GM19328 (cell line): ENCODE measurements at regions not wholly inside any gene's neighbourhood (a gene's known extent, or its start where the extent isn't known, plus 50 kb on each side); places are given as distances from the start of the nearest gene placed in this dataset.

Source experiments
- ATAC-seq: cut with Tn5 transposase; IDR thresholded peaks from one replicate; pipeline ENCODE4 v1.9.1; 2021; ENCODE audit warnings: mild to moderate bottlenecking, moderate library complexity; ENCODE audit not compliant: unreplicated experiment

DNA sequence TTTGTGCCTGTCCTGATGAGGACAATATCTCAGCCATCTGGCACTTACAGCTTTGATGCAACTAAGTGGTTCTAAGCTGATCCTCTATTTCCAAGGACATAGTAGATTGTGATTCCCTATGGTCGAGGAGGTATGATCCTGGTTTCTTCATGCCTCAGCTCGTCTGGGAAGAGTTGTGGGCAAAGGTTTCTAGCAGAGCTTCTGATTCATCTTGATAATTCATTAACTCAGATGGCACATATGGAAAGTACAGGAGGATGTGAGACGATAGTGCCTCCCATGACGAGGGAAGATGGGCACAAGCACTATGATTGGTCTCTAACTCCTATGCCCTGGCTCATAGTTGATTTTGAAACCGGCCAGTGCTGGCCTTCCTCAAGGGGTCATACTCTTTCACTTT, 334.2 kb upstream of the SEMA6D start:
- no peak for ATAC-seq

- no peak for ATAC-seq
Measured at GRCh38 chr15:47383801-47384200, 333.5 kb upstream of the SEMA6D start.

DNA sequence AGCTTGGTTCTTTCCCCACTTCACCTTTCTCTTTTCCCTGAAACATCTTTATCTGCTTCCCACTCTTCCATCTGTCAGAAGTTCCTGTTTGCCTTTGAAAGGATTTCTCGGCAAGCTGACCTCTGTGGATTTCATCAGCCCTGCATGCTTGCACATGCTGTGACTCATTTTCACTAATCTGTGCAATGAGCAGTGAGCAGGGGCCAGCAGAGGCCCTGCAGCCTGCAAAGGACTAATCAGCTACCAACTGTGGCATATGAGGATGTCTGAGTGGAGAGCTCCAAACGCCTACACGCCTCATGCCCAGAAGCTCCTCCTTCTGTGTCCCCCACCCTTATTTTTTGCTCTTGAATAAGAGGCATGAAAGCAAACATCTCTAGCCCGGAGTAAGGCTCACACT, 333.0 kb upstream of the SEMA6D start:
- no peak for ATAC-seq

- no peak for ATAC-seq
Measured at GRCh38 chr15:47384776-47385175, 332.5 kb upstream of the SEMA6D start.

DNA sequence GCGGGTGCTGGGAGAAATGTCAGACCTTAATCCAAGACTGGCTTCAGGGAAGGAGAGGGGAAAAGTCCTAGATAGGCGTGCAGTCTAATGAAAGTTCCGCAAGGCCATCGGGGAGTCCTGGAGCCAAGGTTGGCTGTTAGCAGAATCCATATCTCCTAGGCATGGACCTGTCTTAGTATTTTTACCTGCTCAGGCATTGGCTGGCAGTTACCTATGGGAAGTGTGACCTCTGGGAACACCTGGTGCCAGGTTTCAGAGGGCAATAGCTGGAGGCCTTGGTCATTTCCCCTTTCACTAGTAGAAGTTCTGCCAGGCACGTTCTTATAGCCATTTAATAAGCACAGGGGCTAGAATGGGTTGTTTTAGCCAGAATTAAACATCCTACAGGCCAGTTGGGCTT, 330.8 kb upstream of the SEMA6D start:
- ATAC-seq = no peak

DNA sequence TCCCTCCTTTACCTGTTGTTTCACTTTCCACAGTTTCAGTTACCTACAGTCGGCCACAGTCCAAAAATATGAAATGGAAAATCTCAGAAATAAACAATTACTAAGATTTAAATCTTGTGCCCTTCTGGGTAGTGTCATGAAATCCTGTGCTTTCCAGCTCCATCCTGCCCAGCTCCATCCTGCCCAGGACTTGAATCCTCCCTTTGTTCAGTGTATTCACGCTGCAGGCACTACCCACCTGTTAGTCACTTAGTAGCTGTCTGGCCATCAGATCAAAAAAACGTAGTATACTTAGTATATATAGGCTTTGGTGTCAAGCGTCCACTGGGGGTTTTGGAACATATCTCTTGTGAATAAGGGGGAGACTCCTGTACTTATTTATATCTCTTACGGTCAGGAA, 329.0 kb upstream of the SEMA6D start:
- ATAC-seq = no peak

- no peak for ATAC-seq
Measured at GRCh38 chr15:47390208-47390765, 327.0 kb upstream of the SEMA6D start.

GRCh38 chr15:47394286-47394809, 323.0 kb upstream of the SEMA6D start:
- ATAC-seq = no peak

- ATAC-seq = no peak
Measured at GRCh38 chr15:47395076-47395475, 322.2 kb upstream of the SEMA6D start.

- ATAC-seq = no peak
Measured at GRCh38 chr15:47397655-47398054, 319.6 kb upstream of the SEMA6D start.

- no peak for ATAC-seq
Measured at GRCh38 chr15:47398132-47398531, 319.2 kb upstream of the SEMA6D start.

DNA sequence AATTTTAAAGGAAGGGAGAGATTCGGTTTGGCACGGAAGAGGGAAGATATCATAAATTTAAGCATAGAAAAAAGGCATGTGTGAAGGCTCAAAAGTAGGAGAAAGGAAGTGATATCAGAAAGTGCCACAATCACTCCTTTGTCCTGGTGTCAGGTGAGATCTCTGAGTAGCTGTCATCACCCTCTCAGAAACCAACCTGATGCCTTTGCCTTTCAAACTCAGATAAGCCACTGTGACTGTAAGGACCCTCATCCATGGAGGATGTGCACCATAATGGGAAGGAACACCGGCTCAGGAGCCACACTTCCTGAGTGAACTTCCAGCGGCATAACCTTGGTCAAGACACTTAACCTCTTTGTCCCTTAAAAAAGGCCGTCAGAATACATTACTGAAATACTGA, 318.7 kb upstream of the SEMA6D start:
- ATAC-seq = no peak

- no peak for ATAC-seq
Measured at GRCh38 chr15:47399100-47399499, 318.2 kb upstream of the SEMA6D start.

- ATAC-seq = no peak
Measured at GRCh38 chr15:47400603-47401002, 316.7 kb upstream of the SEMA6D start.

DNA sequence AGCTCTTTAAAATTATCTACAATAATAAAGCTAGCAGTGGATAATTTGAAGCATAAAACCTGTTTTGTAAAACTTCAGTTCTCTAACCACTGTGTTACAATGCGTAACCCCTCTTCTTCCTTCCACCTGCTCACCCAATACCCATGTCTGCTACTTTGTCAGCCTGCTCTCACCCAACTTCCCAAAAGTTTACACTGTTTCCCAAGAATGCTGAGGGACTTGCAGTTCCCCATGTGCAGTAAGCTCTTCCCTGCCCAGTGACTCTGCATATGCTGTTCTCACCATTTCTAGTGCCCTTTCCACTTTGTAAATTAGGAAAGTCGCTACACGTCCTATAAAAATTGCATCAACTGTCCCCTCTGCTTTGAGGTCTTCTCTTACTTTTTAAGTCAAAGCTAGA, 315.9 kb upstream of the SEMA6D start:
- ATAC-seq = no peak

DNA sequence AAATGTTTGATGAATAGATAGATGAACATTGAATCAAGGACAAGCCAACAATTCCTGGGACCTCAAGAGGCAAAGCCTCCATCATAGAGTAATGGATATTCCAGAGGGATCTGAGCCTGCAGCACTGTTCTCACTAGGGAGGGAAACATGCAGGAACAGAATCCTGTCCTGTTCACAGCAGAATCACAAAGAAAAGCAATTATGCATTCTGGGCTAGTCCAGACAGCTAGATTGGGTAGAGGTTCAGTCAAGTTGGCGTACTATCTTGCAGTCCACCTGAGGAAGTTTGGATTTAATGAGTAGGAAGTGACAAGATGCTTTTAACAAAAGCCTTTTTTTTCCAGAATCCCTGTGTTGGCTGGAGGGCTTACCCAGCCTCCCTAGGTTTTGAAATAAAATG, 314.5 kb upstream of the SEMA6D start:
- no peak for ATAC-seq

GRCh38 chr15:47404877-47405276, 312.4 kb upstream of the SEMA6D start:
- ATAC-seq = no peak

DNA sequence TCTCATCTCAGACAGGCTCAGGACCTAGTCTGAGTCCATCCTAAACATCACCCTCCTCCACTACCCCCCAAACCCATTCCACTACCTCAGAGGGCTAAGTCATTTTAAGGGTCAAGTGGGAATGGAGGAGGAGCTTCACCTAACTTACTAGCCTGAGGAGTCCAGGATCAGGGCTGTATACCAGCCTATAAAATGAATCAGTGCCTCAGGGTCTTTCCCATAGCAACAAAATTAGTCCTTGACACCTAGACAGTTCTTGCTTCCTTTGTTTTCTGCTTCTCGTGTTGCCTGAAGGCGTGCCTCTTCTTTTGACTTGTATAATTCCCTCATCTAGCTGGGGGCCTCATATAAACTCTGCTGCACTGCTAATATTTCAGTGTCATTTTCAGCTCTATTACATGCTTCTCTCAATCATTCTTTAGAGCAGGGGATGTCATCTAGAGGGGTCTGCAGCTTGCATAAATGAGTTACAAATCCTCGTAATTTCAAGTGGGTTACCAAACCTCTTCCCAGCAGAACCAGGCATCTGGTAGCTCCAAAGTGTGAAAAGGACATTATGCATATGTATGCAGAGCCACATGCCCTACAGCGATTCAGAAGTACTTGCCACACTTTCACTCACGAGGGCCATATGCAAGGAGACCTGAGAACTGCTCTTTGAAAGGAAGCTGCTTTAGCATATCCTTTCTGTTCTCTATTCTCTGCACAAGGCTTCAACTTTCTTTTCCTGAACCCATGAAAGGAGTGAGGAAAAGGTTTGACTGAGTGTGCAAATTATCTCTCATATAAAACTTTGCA, 311.7 kb upstream of the SEMA6D start:
- ATAC-seq = no peak

DNA sequence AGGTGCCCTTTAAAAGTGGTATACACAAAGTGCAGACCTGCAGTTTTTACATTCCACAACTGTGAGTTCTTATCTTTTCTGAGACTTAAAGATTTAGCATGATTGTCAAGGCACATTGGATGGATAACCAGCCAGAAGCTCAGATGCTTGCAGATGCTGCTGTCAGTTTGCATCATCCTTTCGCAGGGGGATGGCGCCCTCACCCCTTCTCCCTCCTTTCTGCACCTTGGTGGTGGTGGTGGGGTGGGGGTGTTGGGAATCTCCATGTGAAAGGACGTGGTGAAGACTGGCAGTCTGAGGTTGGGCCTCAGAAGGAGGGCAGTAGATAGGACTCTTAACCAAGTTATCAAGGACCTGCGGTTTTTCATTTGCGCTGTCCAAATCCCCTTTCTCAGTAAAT, 309.6 kb upstream of the SEMA6D start:
- no peak for ATAC-seq

DNA sequence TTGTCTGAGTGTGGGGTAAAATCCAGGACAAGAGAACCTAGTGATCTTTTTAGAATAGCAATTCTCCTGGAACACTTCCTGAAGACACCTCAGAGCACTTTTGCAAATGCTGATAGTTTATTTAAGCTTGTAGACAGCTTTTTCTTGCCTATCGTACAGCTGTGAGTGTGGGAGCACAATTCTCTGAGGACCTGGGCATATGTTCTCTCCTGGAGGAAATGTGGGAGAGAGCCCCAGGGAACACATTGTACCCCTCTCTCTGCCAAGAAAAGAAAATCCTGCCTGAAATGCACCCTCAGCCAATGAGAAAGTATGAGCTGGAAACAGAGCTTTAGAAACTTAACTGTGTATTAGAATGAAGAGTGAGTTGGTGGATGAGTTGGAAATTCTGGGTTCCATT, 308.3 kb upstream of the SEMA6D start:
- no peak for ATAC-seq

DNA sequence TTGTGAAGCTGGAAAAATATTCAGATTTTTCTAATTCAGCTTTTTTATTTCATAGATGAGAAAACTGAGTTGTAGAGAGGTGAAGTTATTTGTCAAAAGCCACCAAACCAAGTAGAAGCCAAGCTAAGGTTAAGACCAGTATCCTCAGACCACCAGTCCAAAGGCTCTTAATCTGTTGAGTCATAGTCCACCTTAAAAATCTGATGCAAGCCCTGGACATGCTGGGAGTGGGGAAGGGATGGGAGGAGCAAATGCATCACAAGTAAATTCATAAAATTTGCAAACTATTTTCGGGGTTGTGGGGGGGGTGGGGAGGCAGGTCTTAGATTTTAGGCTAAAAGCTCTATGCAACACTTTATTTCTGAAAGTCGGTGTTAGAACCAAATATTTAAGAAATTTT, 307.7 kb upstream of the SEMA6D start:
- no peak for ATAC-seq

GRCh38 chr15:47410247-47410646, 307.1 kb upstream of the SEMA6D start:
- ATAC-seq = no peak

- no peak for ATAC-seq
Measured at GRCh38 chr15:47411733-47412132, 305.6 kb upstream of the SEMA6D start.
